Hepatocyte (in vitro differentiated cells): ENCODE measurements at regions not wholly inside any gene's neighbourhood (a gene's known extent, or its start where the extent isn't known, plus 50 kb on each side); places are given as distances from the start of the nearest gene placed in this dataset.

Source experiments
- DNase-seq: peaks from one replicate; pipeline ENCODE4 v3.0.0-alpha.2; 2016; ENCODE audit warnings: low spot score
- H2AFZ ChIP-seq: fragments of 200-600 bp; sonication (generic); 2 replicates; pipeline ENCODE4 v1.6.0; 2016; ENCODE audit warnings: antibody characterized with exemption, mild to moderate bottlenecking
- H3K27ac ChIP-seq: fragments of 200-600 bp; sonication (generic); 2 replicates; pipeline ENCODE4 v1.5.1; 2016; ENCODE audit warnings: mild to moderate bottlenecking
- H3K27me3 ChIP-seq: fragments of 200-600 bp; sonication (generic); 2 replicates; pipeline ENCODE4 v1.6.1; 2016
- H3K36me3 ChIP-seq: fragments of 200-600 bp; sonication (generic); replicated peaks from 2 replicates; pipeline ENCODE4 v1.5.1; 2016; ENCODE audit warnings: low read depth; ENCODE audit not compliant: insufficient read depth
- H3K4me1 ChIP-seq: fragments of 200-600 bp; sonication (generic); 2 replicates; pipeline ENCODE4 v1.5.1; 2016; ENCODE audit warnings: mild to moderate bottlenecking, moderate library complexity; ENCODE audit not compliant: insufficient read depth
- H3K4me2 ChIP-seq: fragments of 200-600 bp; sonication (generic); 2 replicates; pipeline ENCODE4 v1.6.0; 2016
- H3K4me3 ChIP-seq: fragments of 200-600 bp; sonication (generic); 2 replicates; pipeline ENCODE4 v1.5.1; 2016; ENCODE audit warnings: mild to moderate bottlenecking
- H3K79me2 ChIP-seq: fragments of 200-600 bp; sonication (generic); 2 replicates; pipeline ENCODE4 v1.6.0; 2017; ENCODE audit warnings: mild to moderate bottlenecking
- H3K9me2 ChIP-seq: fragments of 200-600 bp; sonication (generic); replicated peaks from 2 replicates; pipeline ENCODE4 v1.6.0; 2017; ENCODE audit warnings: mild to moderate bottlenecking; ENCODE audit not compliant: insufficient read depth
- H3K9me3 ChIP-seq: fragments of 200-600 bp; sonication (generic); 2 replicates; pipeline ENCODE4 v1.5.1; 2016; ENCODE audit warnings: low read depth, mild to moderate bottlenecking
- H4K20me1 ChIP-seq: fragments of 200-600 bp; sonication (generic); 2 replicates; pipeline ENCODE4 v1.6.0; 2016; ENCODE audit warnings: mild to moderate bottlenecking; ENCODE audit not compliant: insufficient read depth, poor library complexity, severe bottlenecking
- CTCF ChIP-seq: fragments of 200-600 bp; sonication (generic); IDR thresholded peaks from 2 replicates; pipeline ENCODE4 v1.5.1; 2016; ENCODE audit warnings: antibody characterized with exemption, mild to moderate bottlenecking; ENCODE audit not compliant: poor library complexity
- EZH2 ChIP-seq: fragments of 200-600 bp; sonication (generic); IDR thresholded peaks from 2 replicates; pipeline ENCODE4 v1.6.1; 2016; ENCODE audit warnings: antibody characterized with exemption, mild to moderate bottlenecking, borderline replicate concordance
- EZH2phosphoT487 ChIP-seq: fragments of 200-600 bp; sonication (generic); IDR thresholded peaks from one replicate; pipeline ENCODE4 v1.6.1; 2018; ENCODE audit warnings: antibody characterized with exemption, mild to moderate bottlenecking, low read depth, moderate library complexity; ENCODE audit not compliant: unreplicated experiment, severe bottlenecking
- WGBS: methylation state at CpG from one replicate; pipeline ENCODE4 v1.1.6; 2016; ENCODE audit warnings: low lambda C conversion rate; ENCODE audit errors: missing lambda C conversion rate; 5-methylcytosine and 5-hydroxymethylcytosine counted together

GRCh38 chrX:97842468-97843199 is 958.9 kb downstream of the RPA4 start:
- Histone ChIP-seq H3K4me2 (no peak overlapping the region), H3K9me2 (no peaks in the 10 kb centered on the region), H2AFZ (no peak overlapping the region), H3K27ac (no peak overlapping the region), H3K79me2 (no peaks in the 10 kb centered on the region), H3K4me1 (no peaks in the 10 kb centered on the region), H4K20me1 (no peaks in the 10 kb centered on the region), H3K4me3 (no peak overlapping the region), H3K27me3 (no peaks in the 10 kb centered on the region), H3K9me3 (no peaks in the 10 kb centered on the region), H3K36me3 (no peaks in the 10 kb centered on the region)
- whole genome bisulfite sequencing = 97% methylated on average over 30 of the region's 35 CpGs
- no peak for TF ChIP-seq CTCF
- TF ChIP-seq EZH2phosphoT487 = no peak
- no peak for TF ChIP-seq EZH2
- no peak for DNase-seq

GRCh38 chrX:97843200-97843811 is 959.6 kb downstream of the RPA4 start:
- no peak overlapping the region for H3K27ac ChIP-seq
- TF ChIP-seq EZH2phosphoT487 = no peak
- no peak for TF ChIP-seq EZH2
- TF ChIP-seq CTCF = no peak
- WGBS = 99% methylated on average over 24 of the region's 30 CpGs
- H3K4me1 ChIP-seq = no peaks in the 10 kb centered on the region
- H3K36me3 ChIP-seq = no peaks in the 10 kb centered on the region
- DNase-seq = no peak
- H3K9me2 ChIP-seq = no peaks in the 10 kb centered on the region
- no peaks in the 10 kb centered on the region for H3K9me3 ChIP-seq
- no peak overlapping the region for H2AFZ ChIP-seq
- H3K4me3 ChIP-seq = no peak overlapping the region
- no peak overlapping the region for H3K4me2 ChIP-seq
- H4K20me1 ChIP-seq = no peaks in the 10 kb centered on the region
- H3K79me2 ChIP-seq = no peaks in the 10 kb centered on the region
- H3K27me3 ChIP-seq = no peaks in the 10 kb centered on the region

- no peak for DNase-seq
- Histone ChIP-seq H3K36me3 (no peaks in the 10 kb centered on the region), H3K4me1 (no peaks in the 10 kb centered on the region), H2AFZ (no peak overlapping the region), H4K20me1 (no peaks in the 10 kb centered on the region), H3K4me2 (no peak overlapping the region), H3K27me3 (no peaks in the 10 kb centered on the region), H3K4me3 (no peak overlapping the region), H3K79me2 (no peaks in the 10 kb centered on the region), H3K9me3 (no peaks in the 10 kb centered on the region), H3K27ac (no peak overlapping the region), H3K9me2 (no peaks in the 10 kb centered on the region)
- TF ChIP-seq CTCF = no peak
- TF ChIP-seq EZH2 = no peak
- no peak for TF ChIP-seq EZH2phosphoT487
- WGBS = 98% methylated on average over 18 of the region's 18 CpGs
Measured at GRCh38 chrX:97844161-97844560, 960.5 kb downstream of the RPA4 start.
